GM19043 (cell line): ENCODE measurements at regions not wholly inside any gene's neighbourhood (a gene's known extent, or its start where the extent isn't known, plus 50 kb on each side); places are given as distances from the start of the nearest gene placed in this dataset.

Source experiments
- ATAC-seq: cut with Tn5 transposase; IDR thresholded peaks from one replicate; pipeline ENCODE4 v1.9.1; 2021; ENCODE audit warnings: low read depth; ENCODE audit not compliant: unreplicated experiment

DNA sequence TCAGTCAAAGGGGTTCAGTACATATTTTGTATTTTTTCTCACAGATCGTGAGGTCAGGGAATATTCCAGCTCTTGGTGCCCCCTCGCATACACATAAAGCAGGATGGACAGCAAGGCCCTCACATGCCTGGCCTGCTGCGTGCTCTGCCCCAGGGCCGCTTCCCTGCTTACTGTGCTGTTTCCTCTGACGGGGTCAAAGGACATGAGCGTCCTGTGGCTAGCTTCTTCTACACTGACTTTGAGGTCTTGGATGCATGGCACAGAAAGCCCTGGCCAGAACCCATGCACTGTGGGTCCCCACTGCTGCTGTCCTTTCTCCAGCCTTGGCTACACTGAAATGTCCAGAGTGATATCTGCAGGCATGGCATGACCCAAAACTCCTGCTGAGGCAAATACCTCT is 92.5 kb upstream of the GGTLC1 start:
- no peak for ATAC-seq

DNA sequence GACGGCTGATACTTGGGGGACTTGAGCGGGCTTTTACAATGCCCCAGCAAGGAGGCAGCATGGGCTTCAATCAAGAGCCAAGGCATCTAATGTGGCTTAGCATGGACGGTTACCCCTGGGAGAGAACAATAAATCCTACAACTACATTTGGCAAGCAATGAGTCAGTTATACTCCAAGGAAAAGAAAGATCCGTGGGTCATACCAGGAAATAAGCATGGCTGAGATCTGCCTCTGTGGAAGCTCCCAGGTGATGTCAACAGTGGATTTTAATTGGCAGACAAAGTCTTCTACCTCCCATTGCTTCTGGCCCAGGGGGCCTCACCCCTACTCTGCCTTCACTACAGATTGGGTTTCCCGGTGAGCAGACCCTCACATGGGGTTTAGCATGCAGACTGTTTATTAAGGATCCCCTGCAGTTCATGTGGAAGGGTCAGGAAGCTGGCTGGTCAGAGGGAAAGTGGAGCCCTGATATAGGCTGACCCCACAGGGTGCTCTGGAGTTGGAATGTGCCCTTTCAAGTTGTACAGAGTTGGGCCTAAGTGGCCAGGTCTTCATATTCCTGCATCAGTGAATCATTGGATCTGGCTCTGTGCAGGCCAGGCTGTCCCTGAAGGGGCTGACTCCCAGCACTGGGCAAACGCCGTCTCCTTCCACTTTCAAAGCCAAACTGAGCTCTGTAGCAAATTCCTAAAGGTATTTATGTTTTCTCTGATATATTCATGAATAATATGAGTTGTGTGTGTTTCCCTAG is 91.3 kb upstream of the GGTLC1 start:
- ATAC-seq: no peak

DNA sequence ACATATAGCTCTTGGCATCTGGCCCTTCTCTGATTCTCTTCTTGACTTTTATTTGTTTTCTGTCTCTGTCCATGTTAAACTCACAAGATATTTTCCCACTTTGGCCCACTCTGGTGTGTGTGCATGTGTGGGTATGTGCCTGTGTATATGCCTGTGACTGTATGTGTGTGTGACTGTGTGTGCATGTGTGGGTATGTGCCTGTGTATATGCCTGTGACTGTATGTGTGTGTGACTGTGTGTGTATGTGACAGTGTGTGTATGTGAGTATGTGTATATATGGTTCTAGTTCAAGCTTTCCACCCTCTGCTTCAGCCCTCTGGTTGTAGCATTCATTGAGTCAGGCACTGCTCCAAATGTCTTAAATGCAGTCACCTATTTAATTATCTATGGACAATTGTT is 88.6 kb upstream of the GGTLC1 start:
- ATAC-seq: no peak

DNA sequence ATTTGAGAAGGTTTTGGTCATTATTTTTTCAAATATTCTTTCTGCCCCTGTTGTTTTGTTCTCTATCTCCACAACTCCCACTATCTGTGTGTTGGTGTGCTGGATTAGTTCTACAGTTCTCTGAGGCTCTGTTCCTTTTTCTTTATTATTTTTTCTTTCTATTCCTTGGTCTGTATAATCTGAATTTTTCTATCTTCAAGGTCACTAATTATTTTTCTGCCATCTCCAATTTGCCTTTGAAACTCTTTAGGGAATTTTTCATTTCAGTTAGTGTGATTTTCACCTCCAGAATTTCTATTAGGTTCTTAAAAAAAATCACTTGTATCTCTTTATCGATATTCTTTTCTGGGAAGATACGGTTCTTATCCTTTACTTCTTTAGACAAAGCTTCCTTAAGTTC is 82.1 kb upstream of the GGTLC1 start:
- no peak for ATAC-seq

DNA sequence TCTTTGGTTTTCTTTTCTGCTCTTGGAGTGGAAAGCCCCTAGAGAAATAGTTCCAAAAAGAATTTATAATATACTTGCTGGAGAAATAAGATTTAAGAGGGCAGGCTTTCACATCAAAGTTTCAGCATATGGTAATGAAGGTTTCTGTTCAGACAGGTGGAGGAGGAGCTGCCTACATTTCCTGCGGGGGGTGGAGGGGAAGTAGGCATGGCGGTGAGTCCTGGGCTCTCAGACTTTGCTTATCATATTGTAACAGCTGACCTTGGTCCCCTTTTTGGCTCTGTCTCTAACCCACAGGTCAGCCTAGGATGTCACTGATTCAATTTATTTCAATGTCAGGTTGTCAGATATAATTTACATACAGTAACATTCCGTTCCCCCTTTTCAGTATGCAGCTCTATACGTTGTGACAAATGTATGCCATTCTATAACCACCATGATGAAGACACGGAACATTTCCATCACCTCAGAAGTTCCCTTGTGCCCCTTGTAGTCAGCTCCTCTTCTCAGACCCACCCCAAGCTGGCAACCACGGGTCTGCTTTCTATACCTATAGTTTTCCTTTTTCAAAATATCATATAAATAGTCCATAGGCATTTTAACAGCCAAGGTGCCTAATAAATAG is 77.6 kb upstream of the GGTLC1 start:
- no peak for ATAC-seq

DNA sequence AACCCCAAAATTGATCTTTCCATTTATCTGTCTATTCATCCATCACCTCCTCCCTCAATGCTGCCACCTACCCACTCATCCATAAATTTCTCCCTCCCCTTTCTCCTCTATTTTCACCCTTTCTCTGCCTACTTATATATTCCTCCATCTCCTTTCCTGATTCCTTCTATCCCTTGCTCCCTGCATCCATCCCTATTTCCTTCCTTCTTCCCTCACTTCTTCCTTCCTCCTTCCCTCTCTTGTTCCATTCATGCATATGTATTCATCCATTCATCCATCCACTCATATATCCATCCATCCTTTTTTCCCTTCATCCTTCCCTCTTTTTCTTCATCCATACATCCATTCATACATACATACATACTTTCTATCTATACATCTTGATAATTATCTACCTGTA is 76.3 kb upstream of the GGTLC1 start:
- no peak for ATAC-seq

DNA sequence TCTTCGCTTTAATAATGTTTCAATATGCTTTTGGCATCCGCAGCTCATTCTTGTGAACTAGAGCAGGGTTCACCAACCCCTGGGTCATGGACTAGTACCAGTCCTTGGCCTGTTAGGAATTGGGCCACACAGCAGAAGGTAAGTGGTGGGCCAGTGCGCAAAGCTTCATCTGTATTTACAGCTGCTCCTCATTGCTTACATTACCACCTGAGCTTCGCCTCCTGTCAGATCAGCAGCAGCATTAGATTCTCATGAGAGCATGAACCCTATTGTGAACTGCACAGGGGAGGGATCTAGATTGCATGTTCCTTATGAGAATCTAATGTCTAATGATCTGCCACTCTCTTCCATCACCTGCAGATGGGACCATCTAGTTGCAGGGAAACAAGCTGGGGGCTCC is 75.5 kb upstream of the GGTLC1 start:
- no peak for ATAC-seq

DNA sequence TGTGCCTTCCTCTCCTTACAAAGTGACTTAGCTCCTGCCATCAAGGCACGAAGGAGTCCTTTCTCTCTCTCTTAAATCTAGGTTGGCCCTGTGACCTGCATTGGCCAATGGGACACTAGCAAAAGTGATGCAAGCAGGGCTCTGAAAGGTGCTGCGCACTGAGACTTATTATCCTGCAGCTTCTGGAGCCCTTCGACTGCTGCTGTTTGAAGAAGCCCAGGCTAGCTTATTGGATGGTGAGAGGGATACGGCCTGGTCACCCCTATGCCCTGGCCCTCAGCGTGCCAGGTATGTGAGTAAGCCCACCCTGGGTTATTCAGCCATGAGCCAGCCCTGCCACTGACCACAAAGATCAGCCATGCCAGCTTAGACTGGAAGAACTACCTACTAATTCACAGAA is 74.5 kb upstream of the GGTLC1 start:
- no peak for ATAC-seq

DNA sequence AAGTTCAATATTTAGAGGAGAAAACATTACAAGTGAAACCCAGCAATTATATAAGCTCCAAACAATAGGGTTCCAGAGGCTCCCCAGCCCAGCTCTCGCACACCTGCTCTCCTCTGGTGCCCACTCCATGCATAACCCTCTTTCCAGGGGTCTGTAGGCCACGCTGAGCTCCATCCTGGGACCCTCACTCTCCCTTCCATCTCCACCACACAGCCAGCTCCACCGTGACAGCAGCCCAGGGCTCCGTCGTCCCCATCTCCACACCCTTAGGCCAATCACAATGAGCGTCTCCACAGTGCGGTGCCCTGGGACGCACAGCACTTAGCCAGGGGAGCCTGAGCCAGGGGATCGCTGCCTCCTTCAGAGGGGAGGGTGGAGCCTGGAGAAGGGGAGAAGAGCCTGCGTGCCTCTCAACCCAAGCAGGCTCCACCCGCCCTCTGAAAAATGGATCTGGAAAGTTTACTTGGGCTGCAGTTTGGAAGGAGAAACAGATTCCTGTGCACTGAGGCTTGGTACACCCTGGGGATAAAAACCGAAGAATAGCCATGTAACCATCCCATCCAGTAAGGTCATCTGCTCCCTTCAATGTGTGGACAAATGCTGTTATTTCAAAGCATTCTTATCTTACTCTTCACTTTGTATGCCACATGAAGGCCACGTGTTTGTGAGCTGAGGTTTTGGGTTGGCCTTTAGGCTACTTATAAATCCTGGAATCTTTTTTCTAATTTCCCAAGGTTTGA is 72.4 kb upstream of the GGTLC1 start:
- ATAC-seq: no peak

DNA sequence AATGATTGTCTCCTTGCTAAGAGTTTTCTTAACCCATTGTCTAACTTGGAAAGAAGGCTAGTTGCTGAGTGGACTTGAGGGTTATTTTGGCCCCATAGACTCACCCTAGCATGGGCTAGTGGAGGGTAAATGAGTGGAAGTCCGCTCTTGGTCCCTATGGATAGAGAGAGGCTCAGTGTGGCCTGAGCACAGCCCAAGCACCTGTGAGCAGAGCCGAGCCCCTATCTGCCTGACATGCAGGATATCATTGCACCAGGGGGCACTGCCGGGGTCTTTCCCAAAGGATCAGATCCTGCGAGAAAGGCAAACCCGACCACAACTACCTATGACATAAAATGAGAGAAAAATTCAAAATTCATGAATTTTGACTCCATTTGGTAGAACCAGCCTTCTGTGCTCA is 70.6 kb upstream of the GGTLC1 start:
- no peak for ATAC-seq

DNA sequence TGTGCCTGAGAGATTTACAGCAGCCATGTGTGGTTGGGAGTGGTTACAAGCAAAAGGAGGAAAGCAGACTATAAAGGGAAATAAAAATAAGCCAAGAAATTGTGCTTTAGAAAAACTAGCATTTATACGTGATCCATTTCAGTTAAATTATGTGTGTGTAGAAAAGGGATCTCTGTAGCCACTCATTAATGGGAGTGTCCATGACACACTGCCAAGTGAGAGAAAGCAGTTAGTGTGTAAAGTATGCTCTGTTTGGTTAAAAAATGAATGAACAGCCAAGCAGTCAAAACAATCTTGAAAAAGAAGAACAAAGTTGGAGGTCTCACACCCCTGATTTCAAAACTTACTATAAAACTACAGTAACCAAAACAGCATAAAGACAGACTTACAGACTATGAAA is 67.9 kb upstream of the GGTLC1 start:
- no peak for ATAC-seq

DNA sequence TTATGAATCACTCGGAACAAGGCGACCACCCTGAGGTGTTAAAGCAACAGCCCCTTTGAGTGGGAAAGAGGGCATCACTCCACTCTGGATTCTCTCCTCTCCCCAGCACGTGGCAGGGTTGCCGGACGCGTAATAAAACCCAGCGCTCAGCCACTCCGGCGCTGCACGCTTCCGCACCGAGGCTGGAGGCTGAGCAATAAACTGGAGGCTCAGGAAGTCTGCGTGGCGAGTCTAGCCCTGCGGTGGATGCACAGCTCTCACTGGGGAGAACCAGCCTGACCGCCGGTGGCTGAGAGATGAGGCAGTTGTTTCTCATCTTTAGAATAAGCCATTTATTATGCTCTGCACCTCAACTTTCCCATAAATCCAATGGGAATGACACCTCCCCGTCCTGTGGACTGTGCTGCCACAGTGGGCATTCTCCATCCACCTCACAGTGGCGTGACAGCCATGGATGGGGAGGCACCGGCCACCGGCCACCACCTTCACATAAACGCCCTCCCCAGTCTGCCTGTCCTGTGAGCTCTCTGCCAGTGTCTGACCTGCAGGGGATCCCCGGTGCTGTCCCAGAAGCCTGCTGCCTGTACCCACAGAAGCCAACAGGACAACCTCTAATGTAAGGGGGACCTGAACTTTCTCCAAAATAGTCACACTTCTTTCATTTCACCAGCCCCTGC is 64.2 kb upstream of the GGTLC1 start:
- no peak for ATAC-seq

DNA sequence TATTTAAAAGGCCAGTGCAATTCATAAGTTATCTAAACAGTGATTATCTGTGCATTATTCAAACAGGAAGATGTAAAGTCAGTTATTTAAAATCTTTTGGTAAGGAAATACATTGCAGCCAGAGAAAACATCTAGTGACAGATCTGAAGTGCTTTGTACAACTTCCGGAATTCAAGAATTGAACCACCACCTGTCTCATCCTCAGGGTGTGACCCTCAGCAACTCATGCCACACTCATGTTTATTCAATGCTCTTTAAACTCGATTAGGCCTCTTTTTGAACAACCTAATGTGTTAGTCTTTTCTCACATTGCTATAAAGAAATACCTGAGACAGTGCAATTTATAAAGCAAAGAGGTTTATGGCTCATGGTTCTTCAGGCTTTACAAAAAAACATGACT is 62.6 kb upstream of the GGTLC1 start:
- ATAC-seq: no peak

DNA sequence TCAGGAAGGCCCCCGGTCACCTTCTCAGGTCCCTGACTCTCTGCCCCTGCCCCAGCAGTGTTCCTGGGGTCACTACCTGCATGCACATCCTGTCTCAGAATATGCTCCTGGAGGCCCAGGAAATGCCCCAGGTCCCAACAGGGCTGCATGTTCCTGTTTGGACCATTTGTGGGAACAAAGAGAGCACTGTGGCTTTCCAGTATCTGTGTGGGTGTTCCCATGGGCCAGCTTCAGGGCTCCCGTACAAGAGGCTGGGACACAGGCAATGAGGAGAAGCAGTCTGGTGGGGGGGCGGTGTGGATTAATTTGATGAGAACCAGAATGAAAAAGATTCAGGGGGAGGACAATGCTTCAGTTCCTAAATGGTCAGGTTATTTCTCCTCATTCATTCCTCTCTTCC is 61.5 kb upstream of the GGTLC1 start:
- no peak for ATAC-seq

DNA sequence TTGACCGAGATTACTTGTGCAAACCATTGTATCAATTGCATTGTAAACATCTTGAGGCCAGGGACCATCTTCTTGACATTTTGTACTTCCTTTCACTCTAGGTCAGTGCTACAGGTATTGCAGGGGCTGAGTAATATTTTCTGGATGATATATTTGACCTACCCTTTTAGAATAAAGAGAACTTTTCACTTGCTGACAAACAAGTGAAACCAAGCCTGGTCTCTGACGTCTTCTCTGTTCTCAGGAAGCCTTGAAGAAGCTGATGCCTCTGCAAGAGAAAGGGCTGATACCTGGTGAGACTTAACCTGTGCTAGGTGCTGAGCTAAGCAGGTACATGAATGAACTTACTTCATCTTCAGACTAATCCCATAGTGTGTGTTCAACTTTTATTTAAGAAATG is 60.5 kb upstream of the GGTLC1 start:
- ATAC-seq: no peak

DNA sequence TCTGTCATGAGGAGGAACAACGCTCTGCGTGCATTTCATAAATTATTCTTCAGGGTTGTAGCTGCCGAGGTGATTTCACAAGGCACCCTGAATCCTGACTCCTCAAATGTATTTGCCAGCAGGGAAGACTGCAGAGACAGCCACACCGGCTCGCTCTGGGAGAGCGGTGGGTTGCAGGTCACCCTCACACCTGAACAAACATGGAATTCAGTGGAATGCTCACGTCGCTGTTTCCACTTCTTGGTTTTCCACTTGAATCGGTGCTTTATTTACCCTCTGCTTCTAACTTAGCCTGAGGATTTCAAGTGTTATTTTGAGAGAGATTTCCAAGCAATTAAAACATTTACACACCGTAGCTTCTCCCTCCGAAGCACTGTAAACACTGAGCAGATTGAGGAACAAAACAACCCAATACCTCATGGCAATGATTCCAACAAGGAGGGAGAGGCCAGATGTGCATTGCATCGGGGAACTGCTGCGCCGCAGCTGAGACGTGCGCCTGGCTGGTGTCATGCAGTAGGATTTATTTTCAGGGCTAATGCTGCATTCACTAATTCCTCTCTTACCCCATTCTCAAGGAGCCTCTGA is 59.5 kb upstream of the GGTLC1 start:
- no peak for ATAC-seq

DNA sequence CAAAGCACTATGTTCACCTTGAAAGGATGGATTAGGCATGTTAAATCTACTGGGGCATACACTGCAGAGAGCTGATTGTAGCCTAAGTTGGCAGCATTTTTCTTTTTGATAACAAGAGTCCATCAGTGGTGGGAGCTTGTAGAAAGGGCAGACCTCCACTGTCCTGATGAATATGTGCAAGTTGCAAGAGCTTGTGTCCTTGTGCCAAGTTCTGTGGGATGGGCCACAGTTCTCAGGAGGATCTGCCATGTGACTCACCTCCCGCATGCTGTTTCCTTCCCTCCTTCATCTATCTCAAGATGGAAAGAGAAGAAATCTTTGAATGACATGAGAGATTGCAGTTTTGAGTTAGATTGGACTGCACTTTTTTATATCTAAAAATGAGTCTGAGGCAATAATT is 58.3 kb upstream of the GGTLC1 start:
- ATAC-seq: no peak

DNA sequence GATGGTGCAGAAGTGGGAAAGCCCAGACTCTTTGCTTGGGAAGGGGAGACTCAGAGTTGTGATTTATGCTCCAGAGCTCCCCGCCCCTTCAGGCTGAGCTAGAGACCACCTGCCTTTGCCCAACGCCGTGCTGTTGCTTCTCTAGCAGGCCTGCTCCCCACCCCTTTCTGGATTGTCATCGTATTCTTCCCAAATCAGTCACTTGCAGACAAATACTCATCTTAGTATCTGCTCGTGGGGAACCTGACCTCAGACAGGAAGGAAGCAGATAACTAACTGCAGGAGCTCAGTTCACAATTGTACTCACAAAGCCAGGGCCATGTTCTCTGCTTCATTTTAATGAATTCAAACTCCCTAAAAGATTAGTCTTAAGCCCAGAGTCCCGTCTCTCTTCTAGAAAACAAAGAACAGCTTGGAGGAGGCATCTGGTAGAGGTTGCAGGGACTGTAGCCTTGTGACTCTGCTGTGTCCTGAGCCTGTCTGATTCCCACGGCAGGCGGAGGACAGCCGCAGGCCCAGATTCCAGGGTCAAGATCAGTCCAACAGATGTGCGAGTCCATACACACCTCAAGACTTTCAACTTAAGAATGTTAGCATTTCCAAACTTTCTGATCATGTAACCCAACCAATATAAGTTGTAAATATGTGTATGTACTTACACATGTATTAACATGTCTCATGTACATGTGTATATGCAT is 57.2 kb upstream of the GGTLC1 start:
- no peak for ATAC-seq

DNA sequence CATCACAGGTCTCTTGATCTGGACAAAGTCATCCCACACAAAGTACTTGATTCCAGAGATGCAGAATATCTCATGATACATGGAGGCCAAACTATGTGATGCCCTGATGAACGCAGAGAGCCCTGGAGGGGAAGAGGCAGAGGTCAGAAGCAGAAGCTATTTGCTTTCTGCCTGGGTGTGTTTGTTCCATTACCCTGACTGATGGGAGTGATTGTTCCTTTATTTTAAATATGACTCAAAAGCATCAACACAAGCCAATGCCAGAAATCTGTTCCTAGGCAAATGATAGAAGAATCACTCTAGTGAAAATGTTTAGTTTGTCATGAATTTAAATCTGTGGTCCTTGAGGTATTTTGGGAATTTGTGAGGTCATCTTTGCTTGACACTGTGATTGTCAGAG is 54.7 kb upstream of the GGTLC1 start:
- no peak for ATAC-seq

DNA sequence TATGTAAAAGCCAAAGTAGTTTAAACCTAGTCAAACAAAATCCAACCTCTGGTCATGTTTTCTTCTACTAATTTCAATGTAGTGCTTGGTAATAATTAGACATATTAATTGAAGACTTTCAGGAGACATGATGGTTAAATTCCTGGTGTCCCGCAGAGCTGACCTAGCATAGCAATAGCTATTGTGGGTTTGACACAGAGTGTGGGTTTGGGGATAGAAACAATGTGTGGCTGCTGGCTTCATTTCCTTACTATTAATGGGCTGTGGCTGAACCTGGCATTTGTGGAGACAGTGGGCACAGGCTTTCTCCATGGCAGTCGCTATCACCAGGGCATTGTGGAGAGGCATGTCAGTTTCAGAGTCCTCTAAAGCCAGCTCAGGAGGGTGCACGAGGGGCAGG is 54.1 kb upstream of the GGTLC1 start:
- ATAC-seq: no peak
